ENCODE measurements at regions not wholly inside any gene's neighbourhood (a gene's known extent, or its start where the extent isn't known, plus 50 kb on each side); places are given as distances from the start of the nearest gene placed in this dataset.

GRCh38 chr5:42277293-42277692 lies 145.9 kb upstream of the GHR start:
- TF ChIP-seq CTCF (IDR thresholded peaks at IDR 0.05; ENCODE audit: low read depth, low read length) (no peak), POLR2A (IDR thresholded peaks at IDR 0.05; ENCODE audit: extremely low read depth, insufficient read length) (no peak)

Data from NB4 (cell line).